ENCODE measurements at regions not wholly inside any gene's neighbourhood (a gene's known extent, or its start where the extent isn't known, plus 50 kb on each side); places are given as distances from the start of the nearest gene placed in this dataset.

GRCh38 chr18:71902482-71902881, 641.7 kb downstream of the CBLN2 start:
- Mint-ChIP-seq H3K4me1 (ENCODE audit: low read depth) (no peaks in the 10 kb centered on the region), H3K4me3 (no peak overlapping the region), H3K27me3 (ENCODE audit: low read depth) (no peaks in the 10 kb centered on the region), H3K9me3 (no peaks in the 10 kb centered on the region), H3K36me3 (ENCODE audit: insufficient read depth) (no peaks in the 10 kb centered on the region)
- no peak for ATAC-seq
- no peak for DNase-seq

- Mint-ChIP-seq H3K36me3 (ENCODE audit: insufficient read depth) (no peaks in the 10 kb centered on the region), H3K9me3 (no peaks in the 10 kb centered on the region), H3K4me3 (no peak overlapping the region), H3K27me3 (ENCODE audit: low read depth) (no peaks in the 10 kb centered on the region), H3K4me1 (ENCODE audit: low read depth) (no peaks in the 10 kb centered on the region)
- DNase-seq (no peak), ATAC-seq (no peak)
Observed at GRCh38 chr18:71899707-71900472, 644.3 kb downstream of the CBLN2 start.

- DNase-seq: no peak
- ATAC-seq: no peak
- H3K27me3 Mint-ChIP-seq (ENCODE audit: low read depth): no peaks in the 10 kb centered on the region
- no peaks in the 10 kb centered on the region for H3K36me3 Mint-ChIP-seq (ENCODE audit: insufficient read depth)
- no peak overlapping the region for H3K4me3 Mint-ChIP-seq
- H3K9me3 Mint-ChIP-seq: no peaks in the 10 kb centered on the region
- no peaks in the 10 kb centered on the region for H3K4me1 Mint-ChIP-seq (ENCODE audit: low read depth)
Observed at GRCh38 chr18:71899183-71899582, 645.0 kb downstream of the CBLN2 start.

GRCh38 chr18:71887509-71887908, 656.6 kb downstream of the CBLN2 start:
- DNase-seq: no peak
- no peak overlapping the region for H3K4me3 Mint-ChIP-seq
- no peaks in the 10 kb centered on the region for H3K27me3 Mint-ChIP-seq (ENCODE audit: low read depth)
- H3K36me3 Mint-ChIP-seq (ENCODE audit: insufficient read depth): no peaks in the 10 kb centered on the region
- no peak for ATAC-seq
- H3K4me1 Mint-ChIP-seq (ENCODE audit: low read depth): no peaks in the 10 kb centered on the region
- peaks cover 15% of the 10 kb centered on the region for H3K9me3 Mint-ChIP-seq

GRCh38 chr18:71878226-71878625, 665.9 kb downstream of the CBLN2 start:
- Mint-ChIP-seq H3K27me3 (ENCODE audit: low read depth) (no peaks in the 10 kb centered on the region), H3K4me1 (ENCODE audit: low read depth) (no peaks in the 10 kb centered on the region), H3K4me3 (no peak overlapping the region), H3K9me3 (peaks cover 14% of the 10 kb centered on the region), H3K36me3 (ENCODE audit: insufficient read depth) (no peaks in the 10 kb centered on the region)
- ATAC-seq: no peak
- DNase-seq: no peak

- Mint-ChIP-seq H3K4me3 (no peak overlapping the region), H3K36me3 (ENCODE audit: insufficient read depth) (no peaks in the 10 kb centered on the region), H3K4me1 (ENCODE audit: low read depth) (no peaks in the 10 kb centered on the region), H3K9me3 (peaks cover 6% of the 10 kb centered on the region), H3K27me3 (ENCODE audit: low read depth) (no peaks in the 10 kb centered on the region)
- DNase-seq (no peak), ATAC-seq (no peak)
Observed at GRCh38 chr18:71873695-71874094, 670.4 kb downstream of the CBLN2 start.

- Mint-ChIP-seq H3K4me1 (ENCODE audit: low read depth) (no peaks in the 10 kb centered on the region), H3K36me3 (ENCODE audit: insufficient read depth) (no peaks in the 10 kb centered on the region), H3K9me3 (peaks cover 4% of the 10 kb centered on the region), H3K4me3 (no peak overlapping the region), H3K27me3 (ENCODE audit: low read depth) (no peaks in the 10 kb centered on the region)
- ATAC-seq (no peak), DNase-seq (no peak)
Observed at GRCh38 chr18:71865888-71866287, 678.3 kb downstream of the CBLN2 start.

GRCh38 chr18:71850602-71851001, 693.5 kb downstream of the CBLN2 start:
- Mint-ChIP-seq H3K27me3 (ENCODE audit: low read depth) (no peaks in the 10 kb centered on the region), H3K4me1 (ENCODE audit: low read depth) (no peaks in the 10 kb centered on the region), H3K4me3 (no peak overlapping the region), H3K36me3 (ENCODE audit: insufficient read depth) (no peaks in the 10 kb centered on the region), H3K9me3 (peaks cover 24% of the 10 kb centered on the region)
- ATAC-seq (no peak), DNase-seq (no peak)

- Mint-ChIP-seq H3K4me1 (ENCODE audit: low read depth) (no peaks in the 10 kb centered on the region), H3K36me3 (ENCODE audit: insufficient read depth) (no peaks in the 10 kb centered on the region), H3K4me3 (no peak overlapping the region), H3K27me3 (ENCODE audit: low read depth) (no peaks in the 10 kb centered on the region), H3K9me3 (peaks cover 20% of the 10 kb centered on the region)
- DNase-seq (no peak), ATAC-seq (no peak)
Observed at GRCh38 chr18:71849407-71849806, 694.7 kb downstream of the CBLN2 start.

- DNase-seq: no peak
- Mint-ChIP-seq H3K9me3 (peaks cover 20% of the 10 kb centered on the region), H3K36me3 (ENCODE audit: insufficient read depth) (no peaks in the 10 kb centered on the region), H3K4me1 (ENCODE audit: low read depth) (no peaks in the 10 kb centered on the region), H3K4me3 (no peak overlapping the region), H3K27me3 (ENCODE audit: low read depth) (no peaks in the 10 kb centered on the region)
- no peak for ATAC-seq
Observed at GRCh38 chr18:71846716-71847115, 697.4 kb downstream of the CBLN2 start.

GRCh38 chr18:71844814-71845213, 699.3 kb downstream of the CBLN2 start:
- Mint-ChIP-seq H3K27me3 (ENCODE audit: low read depth) (no peaks in the 10 kb centered on the region), H3K4me3 (no peak overlapping the region), H3K9me3 (peaks cover 11% of the 10 kb centered on the region), H3K4me1 (ENCODE audit: low read depth) (no peaks in the 10 kb centered on the region), H3K36me3 (ENCODE audit: insufficient read depth) (no peaks in the 10 kb centered on the region)
- no peak for ATAC-seq
- DNase-seq: no peak

- Mint-ChIP-seq H3K4me3 (no peak overlapping the region), H3K36me3 (ENCODE audit: insufficient read depth) (no peaks in the 10 kb centered on the region), H3K4me1 (ENCODE audit: low read depth) (no peaks in the 10 kb centered on the region), H3K27me3 (ENCODE audit: low read depth) (no peaks in the 10 kb centered on the region), H3K9me3 (peaks cover 4% of the 10 kb centered on the region)
- DNase-seq: no peak
- no peak for ATAC-seq
Observed at GRCh38 chr18:71842666-71843065, 701.5 kb downstream of the CBLN2 start.

GRCh38 chr18:71837547-71837946, 706.6 kb downstream of the CBLN2 start:
- Mint-ChIP-seq H3K4me3 (no peak overlapping the region), H3K4me1 (ENCODE audit: low read depth) (no peaks in the 10 kb centered on the region), H3K36me3 (ENCODE audit: insufficient read depth) (no peaks in the 10 kb centered on the region), H3K27me3 (ENCODE audit: low read depth) (no peaks in the 10 kb centered on the region), H3K9me3 (no peaks in the 10 kb centered on the region)
- ATAC-seq (no peak), DNase-seq (no peak)

GRCh38 chr18:71832946-71833617, 711.1 kb downstream of the CBLN2 start:
- ATAC-seq (no peak), DNase-seq (no peak)
- Mint-ChIP-seq H3K27me3 (ENCODE audit: low read depth) (no peaks in the 10 kb centered on the region), H3K36me3 (ENCODE audit: insufficient read depth) (no peaks in the 10 kb centered on the region), H3K4me3 (no peak overlapping the region), H3K9me3 (peaks cover 3% of the 10 kb centered on the region), H3K4me1 (ENCODE audit: low read depth) (no peaks in the 10 kb centered on the region)

GRCh38 chr18:71831039-71831438, 713.1 kb downstream of the CBLN2 start:
- H3K36me3 Mint-ChIP-seq (ENCODE audit: insufficient read depth): no peaks in the 10 kb centered on the region
- H3K9me3 Mint-ChIP-seq: peaks cover 7% of the 10 kb centered on the region
- no peak for DNase-seq
- H3K4me1 Mint-ChIP-seq (ENCODE audit: low read depth): no peaks in the 10 kb centered on the region
- H3K27me3 Mint-ChIP-seq (ENCODE audit: low read depth): no peaks in the 10 kb centered on the region
- no peak for ATAC-seq
- H3K4me3 Mint-ChIP-seq: no peak overlapping the region
